ENCODE measurements at regions not wholly inside any gene's neighbourhood (a gene's known extent, or its start where the extent isn't known, plus 50 kb on each side); places are given as distances from the start of the nearest gene placed in this dataset.

DNA sequence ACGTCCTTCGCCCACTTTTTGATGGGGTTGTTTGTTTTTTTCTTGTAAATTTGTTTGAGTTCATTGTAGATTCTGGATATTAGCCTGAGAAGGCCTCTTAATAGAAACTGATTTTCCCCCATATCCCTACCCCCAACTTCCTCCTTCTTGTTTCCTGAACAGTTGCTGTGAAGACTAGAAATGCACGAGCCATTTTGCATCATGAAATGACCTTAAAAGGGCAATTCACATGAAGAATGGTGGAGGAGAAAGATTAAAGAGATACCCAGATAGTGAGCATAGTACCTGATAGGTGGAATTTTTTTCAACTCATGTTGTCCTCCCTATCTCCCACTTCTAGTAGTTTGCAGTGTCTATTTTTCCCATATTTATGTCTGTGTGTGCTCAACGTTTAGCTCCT lies 55.2 kb upstream of the KCNH8 start:
- no peak for DNase-seq

DNA sequence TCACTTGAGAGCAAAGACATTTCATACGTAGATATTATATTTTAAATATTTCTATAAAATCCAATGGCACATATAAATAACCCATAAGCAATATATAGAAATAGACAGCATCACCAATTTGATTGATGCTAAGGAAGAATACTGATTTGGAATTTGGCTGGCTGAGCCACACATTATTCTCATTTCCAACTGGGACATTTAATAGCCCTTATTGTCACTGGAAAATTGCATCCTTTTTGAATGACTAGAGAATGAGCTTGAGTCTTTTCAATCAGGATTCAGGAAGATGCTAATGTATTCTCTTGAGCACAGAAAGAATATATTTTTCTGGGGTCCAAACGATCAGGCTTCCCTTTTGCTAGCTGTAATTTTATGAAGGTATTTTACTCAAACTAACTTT lies 70.9 kb upstream of the KCNH8 start:
- DNase-seq: no peak

GRCh38 chr3:19075037-19075436 lies 73.3 kb upstream of the KCNH8 start:
- DNase-seq: no peak

DNA sequence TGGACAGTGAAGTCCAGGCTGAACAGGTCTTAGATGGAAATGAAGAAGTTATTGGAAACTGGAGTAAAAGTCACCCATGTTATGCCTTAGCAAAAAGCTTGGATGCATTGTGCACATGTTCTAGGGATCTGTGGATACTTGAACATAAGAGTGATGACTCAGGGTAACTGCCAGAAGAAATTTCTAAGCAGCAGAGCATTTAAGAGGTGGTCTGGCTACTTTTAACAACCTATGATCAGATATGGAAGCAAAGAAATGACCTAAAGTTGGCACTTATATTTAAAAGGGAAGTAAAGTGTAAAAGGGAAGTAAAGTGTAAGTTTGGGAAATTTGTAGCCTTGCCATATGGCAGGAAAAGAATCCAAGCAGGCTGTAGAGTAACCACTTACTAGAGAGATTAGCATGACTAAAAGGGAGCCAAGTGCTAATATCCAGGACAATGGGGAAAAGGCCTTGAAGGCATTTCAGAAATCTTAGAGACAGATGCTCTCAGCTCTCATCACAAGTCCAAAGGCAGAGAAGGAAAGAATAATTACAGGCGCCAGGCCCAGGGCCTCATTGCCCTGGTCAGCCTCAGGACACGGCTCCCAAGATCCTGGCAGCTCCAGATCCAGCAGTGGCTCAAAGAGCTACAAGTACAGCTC lies 73.9 kb upstream of the KCNH8 start:
- no peak for DNase-seq

DNA sequence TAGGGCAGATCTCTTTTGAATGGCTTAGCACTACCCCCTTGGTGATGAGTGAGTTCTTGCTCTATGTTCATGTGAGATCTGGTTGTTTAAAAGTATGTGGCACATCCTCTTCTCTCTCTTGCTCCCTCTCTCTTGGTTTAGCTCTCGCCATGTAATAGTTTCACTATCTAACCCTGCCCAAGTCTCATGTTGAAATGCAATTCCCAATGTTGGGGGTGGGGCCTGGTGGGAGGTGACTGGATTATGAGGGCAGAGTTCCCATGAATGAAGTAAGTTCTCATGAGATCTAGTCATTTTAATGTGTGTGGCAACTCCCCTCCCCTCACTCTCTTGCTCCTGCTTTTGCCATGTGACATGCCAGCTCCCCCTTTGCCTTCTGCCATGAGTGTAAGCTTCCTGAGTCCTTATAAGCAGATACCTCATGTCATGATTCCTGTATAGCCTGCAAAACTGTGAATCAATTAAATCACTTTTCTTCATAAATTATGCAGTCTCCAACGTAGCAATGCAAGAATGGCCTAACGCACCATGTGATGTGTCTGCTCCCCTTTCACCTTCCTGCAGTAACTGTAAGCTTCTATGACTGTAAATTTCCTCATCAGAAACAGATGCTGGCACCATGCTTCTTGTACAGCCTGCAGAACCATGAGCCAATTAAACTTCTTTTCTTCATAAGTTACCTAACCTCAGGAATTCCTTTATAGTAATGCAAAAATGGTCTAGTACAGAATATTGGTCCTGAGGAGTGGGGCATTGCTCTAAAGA lies 74.8 kb upstream of the KCNH8 start:
- DNase-seq: no peak

DNA sequence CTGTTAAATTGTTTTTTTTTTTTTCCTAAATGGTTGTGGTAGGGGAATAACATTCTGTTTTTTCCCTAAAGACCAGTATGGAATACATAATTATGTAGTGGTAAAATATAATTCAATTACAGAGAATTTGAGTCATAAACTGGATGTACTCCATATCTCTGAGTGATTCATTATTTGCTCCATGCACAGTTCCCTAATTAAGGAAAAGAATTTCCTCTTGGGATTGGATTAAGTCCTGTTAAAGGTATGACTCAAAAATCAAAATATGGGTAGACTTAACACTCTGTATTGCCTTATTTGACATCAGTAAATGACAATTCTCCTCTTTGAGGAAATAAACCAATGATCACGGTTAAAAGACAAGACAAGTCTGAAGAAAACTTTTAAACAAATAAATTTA lies 78.0 kb upstream of the KCNH8 start:
- DNase-seq: no peak

DNA sequence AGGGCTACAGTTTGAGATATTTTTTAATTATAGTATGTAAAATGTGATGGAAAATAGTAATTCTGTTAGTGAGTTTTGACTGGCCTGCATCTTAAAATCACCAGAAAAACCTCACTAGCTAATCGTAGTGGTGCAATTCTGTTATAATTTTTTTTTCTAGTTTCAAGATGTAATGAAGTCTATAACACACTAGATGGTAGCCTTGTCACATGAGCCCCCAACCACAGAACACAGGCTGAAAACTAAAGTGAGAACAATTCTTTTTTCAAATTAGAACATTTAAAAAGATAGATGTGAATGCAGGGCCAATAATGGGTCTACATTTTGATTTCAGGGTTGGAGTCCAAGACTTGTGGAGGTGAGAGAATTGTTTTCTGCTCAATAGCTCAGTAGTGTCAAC lies 83.3 kb upstream of the KCNH8 start:
- DNase-seq: no peak

GRCh38 chr3:19063936-19064335 lies 84.4 kb upstream of the KCNH8 start:
- no peak for DNase-seq

GRCh38 chr3:19060404-19060803 lies 87.9 kb upstream of the KCNH8 start:
- no peak for DNase-seq

GRCh38 chr3:19052874-19053273 lies 95.4 kb upstream of the KCNH8 start:
- DNase-seq: no peak

GRCh38 chr3:19046440-19046839 lies 101.9 kb upstream of the KCNH8 start:
- DNase-seq: no peak

DNA sequence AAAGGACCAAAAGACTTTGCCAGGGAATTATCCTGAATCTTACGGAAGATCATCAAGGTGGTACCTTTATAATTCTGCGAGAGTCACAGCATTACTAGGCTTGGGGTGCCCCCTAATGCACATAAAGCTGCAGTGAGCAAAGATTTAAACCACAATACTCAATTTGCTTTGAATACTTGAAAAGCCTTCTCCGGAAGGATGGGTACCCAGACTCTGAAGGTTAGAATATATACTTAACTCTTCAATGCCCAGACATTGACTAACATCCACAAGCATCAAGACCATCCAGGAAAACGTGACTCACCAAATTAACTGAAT lies 117.8 kb upstream of the KCNH8 start:
- DNase-seq: no peak

DNA sequence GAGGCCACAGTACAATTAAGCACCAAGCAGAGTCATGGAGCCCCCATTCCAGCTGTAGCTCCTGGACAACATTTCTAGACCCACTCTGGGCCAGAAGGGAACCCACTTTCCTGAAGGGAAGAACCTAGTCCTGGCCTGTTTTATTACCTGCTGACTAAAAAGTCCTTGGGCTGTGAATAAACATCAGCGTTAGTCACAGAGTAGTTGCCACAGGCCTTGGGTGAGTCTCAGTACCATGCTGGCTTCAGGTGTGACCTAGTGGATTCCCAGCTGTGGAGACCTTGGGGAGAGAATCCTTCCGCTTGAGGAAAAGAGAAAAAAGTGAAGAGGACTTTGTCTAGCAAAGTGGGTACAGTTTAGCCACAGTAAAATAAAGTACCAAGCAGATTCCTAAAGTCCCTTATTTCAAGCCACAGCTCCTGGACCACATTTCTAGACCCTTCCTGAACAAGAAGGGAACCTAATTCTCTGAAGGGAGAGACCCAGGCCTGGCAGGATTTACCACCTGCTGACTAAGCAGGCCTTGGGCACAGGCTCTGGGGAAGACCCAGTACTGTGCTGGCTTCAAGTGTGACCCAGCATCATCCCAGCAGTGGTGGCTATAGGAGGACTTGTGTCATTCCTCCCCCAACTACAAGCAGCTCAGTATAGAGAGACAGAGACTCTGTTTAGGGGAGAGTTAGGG lies 118.3 kb upstream of the KCNH8 start:
- no peak for DNase-seq

DNA sequence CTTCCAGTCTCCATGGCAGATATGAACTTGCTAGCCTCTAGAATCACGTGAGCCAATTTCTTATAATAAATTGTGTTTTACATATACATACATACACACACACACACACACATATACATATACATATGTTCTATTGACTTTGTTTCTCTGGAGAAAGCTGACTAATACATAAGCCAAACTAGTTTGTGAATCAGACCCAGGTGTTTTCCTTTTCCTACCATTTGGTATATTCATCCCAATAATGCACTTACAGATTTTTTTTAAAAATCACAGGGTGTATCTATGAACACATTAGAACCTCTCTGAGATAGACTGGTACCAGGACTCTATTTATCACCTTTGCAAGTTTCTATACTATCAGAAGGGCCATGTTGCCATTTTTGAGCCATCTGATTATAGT lies 122.9 kb upstream of the KCNH8 start:
- no peak for DNase-seq

DNA sequence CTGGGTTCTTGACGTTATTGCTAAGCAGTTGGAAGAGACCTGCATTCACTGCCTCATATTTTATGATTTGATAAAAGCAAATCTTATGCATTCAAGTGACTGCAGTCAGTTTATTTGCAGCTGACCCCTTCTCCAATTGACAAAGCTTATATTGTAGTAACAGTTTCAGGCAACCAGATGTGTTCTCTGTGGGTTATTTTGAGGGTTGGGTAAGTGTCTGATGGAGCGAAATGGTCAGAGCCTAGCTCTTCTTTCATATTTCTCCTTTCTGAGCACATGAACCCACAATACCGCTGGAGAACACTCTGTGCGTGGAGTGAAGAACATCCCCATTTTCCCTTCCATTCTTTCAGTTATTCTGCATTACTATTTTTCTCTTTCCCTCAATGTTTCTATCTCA lies 125.8 kb upstream of the KCNH8 start:
- DNase-seq: no peak

GRCh38 chr3:19016851-19017250 lies 131.5 kb upstream of the KCNH8 start:
- DNase-seq: no peak

DNA sequence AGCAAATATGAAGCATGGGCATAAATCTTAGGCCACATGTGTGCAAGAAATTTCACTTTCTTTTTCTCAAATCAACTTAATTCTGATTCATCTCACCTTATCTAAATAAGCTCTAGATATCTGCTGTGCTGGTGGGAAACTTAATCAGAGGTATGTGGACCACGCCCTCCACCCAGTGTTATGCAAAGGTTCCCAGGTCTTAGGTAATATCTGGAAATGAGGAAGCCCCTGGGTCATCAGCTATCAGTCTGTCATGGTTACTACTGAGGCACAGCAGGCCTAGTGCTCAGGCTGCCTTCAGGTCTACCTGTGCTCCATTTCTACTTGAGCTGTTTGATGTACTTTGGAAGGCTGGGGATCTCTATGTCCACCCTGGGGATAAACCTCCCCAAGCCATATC lies 134.4 kb upstream of the KCNH8 start:
- DNase-seq: no peak

GRCh38 chr3:19012846-19013245 lies 135.5 kb upstream of the KCNH8 start:
- DNase-seq: no peak

DNA sequence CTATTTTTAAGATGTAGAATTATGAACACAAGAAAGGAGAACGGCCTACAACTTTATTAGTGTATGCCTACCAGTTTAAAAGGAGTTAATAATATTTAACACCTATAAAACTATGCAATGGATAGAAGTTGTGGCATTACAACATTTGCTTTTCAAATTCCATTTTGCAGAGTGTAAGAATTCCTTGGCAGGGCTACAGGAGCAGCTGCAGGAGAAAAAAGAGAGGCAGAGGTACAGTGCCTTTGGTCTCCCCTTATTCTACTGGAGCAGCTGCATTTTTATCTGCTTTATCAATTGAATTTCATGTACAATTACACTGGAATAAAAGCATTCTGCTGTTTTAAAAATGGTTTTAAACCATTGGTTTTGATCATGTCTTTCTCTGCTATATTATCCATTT lies 145.7 kb upstream of the KCNH8 start:
- DNase-seq: no peak

- DNase-seq: no peak
Observed at GRCh38 chr3:18998069-18998468, 150.2 kb upstream of the KCNH8 start.

DNA sequence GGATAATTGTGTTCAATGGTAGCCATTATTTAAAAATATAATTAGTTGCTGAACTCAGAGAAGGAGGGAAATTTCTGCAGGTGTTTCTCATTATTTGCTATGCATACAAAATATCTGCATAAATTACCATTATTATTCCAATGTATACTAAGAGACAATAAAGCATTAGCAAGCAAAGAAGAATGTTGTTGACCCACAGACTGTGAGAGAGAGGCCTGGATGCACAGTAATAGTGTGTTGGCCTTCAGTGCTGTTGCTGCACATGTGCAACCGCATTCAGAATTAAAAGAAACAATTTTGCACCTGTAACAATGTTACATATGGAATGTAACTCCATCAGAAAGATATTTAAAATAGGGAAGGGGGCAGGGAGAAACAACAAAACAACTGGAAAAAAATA lies 155.6 kb upstream of the KCNH8 start:
- DNase-seq: no peak

GRCh38 chr3:18989237-18989795 lies 159.0 kb upstream of the KCNH8 start:
- no peak for DNase-seq

GRCh38 chr3:18988614-18989229 lies 159.6 kb upstream of the KCNH8 start:
- DNase-seq: no peak

Measured in activated CD4-positive, alpha-beta T cell treated with anti-CD3 and anti-CD28 coated beads, Interleukin-2, amount 50 U/mL, for 4 hours (primary cell).